ENCODE measurements at regions not wholly inside any gene's neighbourhood (a gene's known extent, or its start where the extent isn't known, plus 50 kb on each side); places are given as distances from the start of the nearest gene placed in this dataset.

- no peak for TF ChIP-seq CTCF (conservative IDR thresholded peaks at IDR 0.05; ENCODE audit: low read length)
- TF ChIP-seq EZH2phosphoT487 (IDR thresholded peaks at IDR 0.05; ENCODE audit: borderline replicate concordance), result no peak
Measured at GRCh38 chrX:113849408-113849807, 734.5 kb upstream of the HTR2C start.
